K562 (cell line): ENCODE measurements at regions not wholly inside any gene's neighbourhood (a gene's known extent, or its start where the extent isn't known, plus 50 kb on each side); places are given as distances from the start of the nearest gene placed in this dataset.
A peak's percentile ranks its signal among the peaks of the same experiment; 100 is the strongest.

Experiments used
- FOSL1 ChIP-seq: fragments of 200-800 bp; sonication (Bioruptor generic); conservative IDR thresholded peaks from 2 replicates; pipeline ENCODE4 v1.6.1; 2016; ENCODE audit warnings: missing genetic modification characterization, missing compliant biosample characterization
- NR3C1 ChIP-seq: sonication (generic); formaldehyde crosslinking; IDR thresholded peaks from 2 replicates; pipeline ENCODE4 v1.8.1; 2022; ENCODE audit warnings: missing genetic modification reagents
- PHB ChIP-seq: fragments of 250-450 bp; sonication (Bioruptor Pico); IDR thresholded peaks from 2 replicates; pipeline ENCODE4 v1.5.0; 2021
- POU5F1 ChIP-seq: fragments of 150-350 bp; IDR thresholded peaks from 2 replicates; pipeline ENCODE4 v1.6.1; 2014; ENCODE audit warnings: borderline replicate concordance, low read length, low read depth, mild to moderate bottlenecking; ENCODE audit not compliant: partially characterized antibody
- RAD21 ChIP-seq, 2 experiments: fragments of 250-450 bp in 1 of 2; fragments of 450-650 bp in 1 of 2; sonication (Bioruptor Pico) in 1 of 2; formaldehyde crosslinking in 1 of 2; IDR thresholded peaks in 1 of 2; conservative IDR thresholded peaks in 1 of 2; 2 replicates each; pipeline versions ENCODE4 v1.4.0 to v1.8.0; 2020 to 2022; ENCODE audit warnings: mild to moderate bottlenecking in 2 of 2, moderate library complexity in 1 of 2
- TEAD1 ChIP-seq, 2 experiments: fragments of 450-650 bp in 1 of 2; sonication (generic) in 1 of 2; formaldehyde crosslinking; IDR thresholded peaks; 2 replicates each; pipeline versions ENCODE4 v1.4.0 to v1.8.0; 2020 to 2022; ENCODE audit warnings: mild to moderate bottlenecking in 2 of 2, missing genetic modification reagents in 1 of 2
- ZFPM2 ChIP-seq: fragments of 250-450 bp; sonication (Bioruptor Pico); IDR thresholded peaks from 2 replicates; pipeline ENCODE4 v1.5.1; 2022; ENCODE audit warnings: mild to moderate bottlenecking
- ZNF232 ChIP-seq: sonication (generic); formaldehyde crosslinking; IDR thresholded peaks from 2 replicates; pipeline ENCODE4 v1.8.0; 2022; ENCODE audit warnings: mild to moderate bottlenecking, missing genetic modification reagents
- ZNF830 ChIP-seq: fragments of 250-450 bp; sonication (Bioruptor Pico); IDR thresholded peaks from 2 replicates; pipeline ENCODE4 v1.5.0; 2021; ENCODE audit warnings: mild to moderate bottlenecking
- TF ChIP-seq, protein P1 (sequence below): fragments of 450-650 bp; IDR thresholded peaks from 2 replicates; pipeline ENCODE4 v1.6.1; 2016; ENCODE audit warnings: mild to moderate bottlenecking, moderate library complexity
- TF ChIP-seq, protein P2 (sequence below), 2 experiments: IDR thresholded peaks; 2 replicates each; pipeline ENCODE4 v1.6.1; 2011; ENCODE audit warnings: borderline replicate concordance in 1 of 2, control low read depth in 1 of 2, low read depth in 1 of 2, low read length in 1 of 2, mild to moderate bottlenecking in 1 of 2, mixed read lengths in 1 of 2, moderate library complexity in 1 of 2; ENCODE audit not compliant: insufficient read depth in 1 of 2, insufficient read length in 1 of 2, poor library complexity in 1 of 2, severe bottlenecking in 1 of 2; ENCODE audit errors: extremely low read depth in 1 of 2
- TF ChIP-seq, protein P3 (sequence below), 2 experiments: fragments of 450-650 bp; conservative IDR thresholded peaks; 2 replicates each; pipeline ENCODE4 v1.6.1; 2017; ENCODE audit warnings: mild to moderate bottlenecking in 2 of 2, moderate library complexity in 2 of 2
- TF ChIP-seq, protein P4 (sequence below): sonication (generic); formaldehyde crosslinking; IDR thresholded peaks from 2 replicates; pipeline ENCODE4 v1.9.0; 2022; ENCODE audit warnings: mild to moderate bottlenecking, missing genetic modification reagents

DNA sequence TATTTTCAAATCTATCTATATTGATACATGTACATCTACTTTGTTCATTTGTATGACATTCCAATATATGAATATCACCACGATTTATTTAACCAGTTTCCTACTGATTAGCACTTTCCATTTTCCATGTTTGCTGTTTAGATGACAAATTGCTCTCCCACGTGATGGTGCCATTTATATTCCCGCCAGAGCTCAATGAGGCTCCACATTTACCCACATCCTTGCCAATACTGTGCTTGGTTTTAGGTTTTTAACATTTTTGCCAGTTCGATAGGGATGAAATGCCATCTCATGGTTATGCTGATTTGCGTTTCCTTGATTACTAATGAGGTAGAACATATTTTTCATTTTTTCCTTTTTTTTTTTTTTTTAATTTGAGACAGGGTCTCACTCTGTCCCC lies 86.7 kb upstream of the TRIM2 start (continued):
- TF ChIP-seq, protein P1, sequence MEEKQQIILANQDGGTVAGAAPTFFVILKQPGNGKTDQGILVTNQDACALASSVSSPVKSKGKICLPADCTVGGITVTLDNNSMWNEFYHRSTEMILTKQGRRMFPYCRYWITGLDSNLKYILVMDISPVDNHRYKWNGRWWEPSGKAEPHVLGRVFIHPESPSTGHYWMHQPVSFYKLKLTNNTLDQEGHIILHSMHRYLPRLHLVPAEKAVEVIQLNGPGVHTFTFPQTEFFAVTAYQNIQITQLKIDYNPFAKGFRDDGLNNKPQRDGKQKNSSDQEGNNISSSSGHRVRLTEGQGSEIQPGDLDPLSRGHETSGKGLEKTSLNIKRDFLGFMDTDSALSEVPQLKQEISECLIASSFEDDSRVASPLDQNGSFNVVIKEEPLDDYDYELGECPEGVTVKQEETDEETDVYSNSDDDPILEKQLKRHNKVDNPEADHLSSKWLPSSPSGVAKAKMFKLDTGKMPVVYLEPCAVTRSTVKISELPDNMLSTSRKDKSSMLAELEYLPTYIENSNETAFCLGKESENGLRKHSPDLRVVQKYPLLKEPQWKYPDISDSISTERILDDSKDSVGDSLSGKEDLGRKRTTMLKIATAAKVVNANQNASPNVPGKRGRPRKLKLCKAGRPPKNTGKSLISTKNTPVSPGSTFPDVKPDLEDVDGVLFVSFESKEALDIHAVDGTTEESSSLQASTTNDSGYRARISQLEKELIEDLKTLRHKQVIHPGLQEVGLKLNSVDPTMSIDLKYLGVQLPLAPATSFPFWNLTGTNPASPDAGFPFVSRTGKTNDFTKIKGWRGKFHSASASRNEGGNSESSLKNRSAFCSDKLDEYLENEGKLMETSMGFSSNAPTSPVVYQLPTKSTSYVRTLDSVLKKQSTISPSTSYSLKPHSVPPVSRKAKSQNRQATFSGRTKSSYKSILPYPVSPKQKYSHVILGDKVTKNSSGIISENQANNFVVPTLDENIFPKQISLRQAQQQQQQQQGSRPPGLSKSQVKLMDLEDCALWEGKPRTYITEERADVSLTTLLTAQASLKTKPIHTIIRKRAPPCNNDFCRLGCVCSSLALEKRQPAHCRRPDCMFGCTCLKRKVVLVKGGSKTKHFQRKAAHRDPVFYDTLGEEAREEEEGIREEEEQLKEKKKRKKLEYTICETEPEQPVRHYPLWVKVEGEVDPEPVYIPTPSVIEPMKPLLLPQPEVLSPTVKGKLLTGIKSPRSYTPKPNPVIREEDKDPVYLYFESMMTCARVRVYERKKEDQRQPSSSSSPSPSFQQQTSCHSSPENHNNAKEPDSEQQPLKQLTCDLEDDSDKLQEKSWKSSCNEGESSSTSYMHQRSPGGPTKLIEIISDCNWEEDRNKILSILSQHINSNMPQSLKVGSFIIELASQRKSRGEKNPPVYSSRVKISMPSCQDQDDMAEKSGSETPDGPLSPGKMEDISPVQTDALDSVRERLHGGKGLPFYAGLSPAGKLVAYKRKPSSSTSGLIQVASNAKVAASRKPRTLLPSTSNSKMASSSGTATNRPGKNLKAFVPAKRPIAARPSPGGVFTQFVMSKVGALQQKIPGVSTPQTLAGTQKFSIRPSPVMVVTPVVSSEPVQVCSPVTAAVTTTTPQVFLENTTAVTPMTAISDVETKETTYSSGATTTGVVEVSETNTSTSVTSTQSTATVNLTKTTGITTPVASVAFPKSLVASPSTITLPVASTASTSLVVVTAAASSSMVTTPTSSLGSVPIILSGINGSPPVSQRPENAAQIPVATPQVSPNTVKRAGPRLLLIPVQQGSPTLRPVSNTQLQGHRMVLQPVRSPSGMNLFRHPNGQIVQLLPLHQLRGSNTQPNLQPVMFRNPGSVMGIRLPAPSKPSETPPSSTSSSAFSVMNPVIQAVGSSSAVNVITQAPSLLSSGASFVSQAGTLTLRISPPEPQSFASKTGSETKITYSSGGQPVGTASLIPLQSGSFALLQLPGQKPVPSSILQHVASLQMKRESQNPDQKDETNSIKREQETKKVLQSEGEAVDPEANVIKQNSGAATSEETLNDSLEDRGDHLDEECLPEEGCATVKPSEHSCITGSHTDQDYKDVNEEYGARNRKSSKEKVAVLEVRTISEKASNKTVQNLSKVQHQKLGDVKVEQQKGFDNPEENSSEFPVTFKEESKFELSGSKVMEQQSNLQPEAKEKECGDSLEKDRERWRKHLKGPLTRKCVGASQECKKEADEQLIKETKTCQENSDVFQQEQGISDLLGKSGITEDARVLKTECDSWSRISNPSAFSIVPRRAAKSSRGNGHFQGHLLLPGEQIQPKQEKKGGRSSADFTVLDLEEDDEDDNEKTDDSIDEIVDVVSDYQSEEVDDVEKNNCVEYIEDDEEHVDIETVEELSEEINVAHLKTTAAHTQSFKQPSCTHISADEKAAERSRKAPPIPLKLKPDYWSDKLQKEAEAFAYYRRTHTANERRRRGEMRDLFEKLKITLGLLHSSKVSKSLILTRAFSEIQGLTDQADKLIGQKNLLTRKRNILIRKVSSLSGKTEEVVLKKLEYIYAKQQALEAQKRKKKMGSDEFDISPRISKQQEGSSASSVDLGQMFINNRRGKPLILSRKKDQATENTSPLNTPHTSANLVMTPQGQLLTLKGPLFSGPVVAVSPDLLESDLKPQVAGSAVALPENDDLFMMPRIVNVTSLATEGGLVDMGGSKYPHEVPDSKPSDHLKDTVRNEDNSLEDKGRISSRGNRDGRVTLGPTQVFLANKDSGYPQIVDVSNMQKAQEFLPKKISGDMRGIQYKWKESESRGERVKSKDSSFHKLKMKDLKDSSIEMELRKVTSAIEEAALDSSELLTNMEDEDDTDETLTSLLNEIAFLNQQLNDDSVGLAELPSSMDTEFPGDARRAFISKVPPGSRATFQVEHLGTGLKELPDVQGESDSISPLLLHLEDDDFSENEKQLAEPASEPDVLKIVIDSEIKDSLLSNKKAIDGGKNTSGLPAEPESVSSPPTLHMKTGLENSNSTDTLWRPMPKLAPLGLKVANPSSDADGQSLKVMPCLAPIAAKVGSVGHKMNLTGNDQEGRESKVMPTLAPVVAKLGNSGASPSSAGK, result peak; percentile 26; the same call in 1 of the 2 replicates
- no peak for TF ChIP-seq PHB (CRISPR knock-in tag)
- TF ChIP-seq ZNF232, result no peak
- TF ChIP-seq FOSL1 (tag), result no peak
- 0 out of 4 replicates have a peak, but pooled peaks of 1 of the 2 experiments have one; percentile 14 for TF ChIP-seq RAD21 (CRISPR knock-in tag; conservative IDR thresholded peaks at IDR 0.05 in 1 of 2, IDR thresholded peaks at IDR 0.05 in 1 of 2)
- TF ChIP-seq, protein P2, sequence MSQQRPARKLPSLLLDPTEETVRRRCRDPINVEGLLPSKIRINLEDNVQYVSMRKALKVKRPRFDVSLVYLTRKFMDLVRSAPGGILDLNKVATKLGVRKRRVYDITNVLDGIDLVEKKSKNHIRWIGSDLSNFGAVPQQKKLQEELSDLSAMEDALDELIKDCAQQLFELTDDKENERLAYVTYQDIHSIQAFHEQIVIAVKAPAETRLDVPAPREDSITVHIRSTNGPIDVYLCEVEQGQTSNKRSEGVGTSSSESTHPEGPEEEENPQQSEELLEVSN (IDR thresholded peaks at IDR 0.05; ENCODE audit: borderline replicate concordance in 1 of 2, extremely low read depth in 1 of 2, insufficient read depth in 1 of 2, insufficient read length in 1 of 2, low read depth in 1 of 2, low read length in 1 of 2, poor library complexity in 1 of 2, severe bottlenecking in 1 of 2), result peak in 1 of 2 experiments; percentile 19
- no peak for TF ChIP-seq NR3C1 (CRISPR knock-in tag)
- TF ChIP-seq, protein P3, sequence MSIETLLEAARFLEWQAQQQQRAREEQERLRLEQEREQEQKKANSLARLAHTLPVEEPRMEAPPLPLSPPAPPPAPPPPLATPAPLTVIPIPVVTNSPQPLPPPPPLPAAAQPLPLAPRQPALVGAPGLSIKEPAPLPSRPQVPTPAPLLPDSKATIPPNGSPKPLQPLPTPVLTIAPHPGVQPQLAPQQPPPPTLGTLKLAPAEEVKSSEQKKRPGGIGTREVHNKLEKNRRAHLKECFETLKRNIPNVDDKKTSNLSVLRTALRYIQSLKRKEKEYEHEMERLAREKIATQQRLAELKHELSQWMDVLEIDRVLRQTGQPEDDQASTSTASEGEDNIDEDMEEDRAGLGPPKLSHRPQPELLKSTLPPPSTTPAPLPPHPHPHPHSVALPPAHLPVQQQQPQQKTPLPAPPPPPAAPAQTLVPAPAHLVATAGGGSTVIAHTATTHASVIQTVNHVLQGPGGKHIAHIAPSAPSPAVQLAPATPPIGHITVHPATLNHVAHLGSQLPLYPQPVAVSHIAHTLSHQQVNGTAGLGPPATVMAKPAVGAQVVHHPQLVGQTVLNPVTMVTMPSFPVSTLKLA (conservative IDR thresholded peaks at IDR 0.05), result no peak
- TF ChIP-seq, protein P4, sequence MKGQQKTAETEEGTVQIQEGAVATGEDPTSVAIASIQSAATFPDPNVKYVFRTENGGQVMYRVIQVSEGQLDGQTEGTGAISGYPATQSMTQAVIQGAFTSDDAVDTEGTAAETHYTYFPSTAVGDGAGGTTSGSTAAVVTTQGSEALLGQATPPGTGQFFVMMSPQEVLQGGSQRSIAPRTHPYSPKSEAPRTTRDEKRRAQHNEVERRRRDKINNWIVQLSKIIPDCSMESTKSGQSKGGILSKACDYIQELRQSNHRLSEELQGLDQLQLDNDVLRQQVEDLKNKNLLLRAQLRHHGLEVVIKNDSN (CRISPR knock-in tag), result peak; percentile 58
- TF ChIP-seq ZNF830 (CRISPR knock-in tag), result no peak
- no peak for TF ChIP-seq ZFPM2 (CRISPR knock-in tag)
- no peak for TF ChIP-seq TEAD1 (CRISPR knock-in tag; IDR thresholded peaks at IDR 0.05)
- no peak for TF ChIP-seq POU5F1
